ENCODE measurements at regions not wholly inside any gene's neighbourhood (a gene's known extent, or its start where the extent isn't known, plus 50 kb on each side); places are given as distances from the start of the nearest gene placed in this dataset.
A peak's percentile ranks its signal among the peaks of the same experiment; 100 is the strongest.

- TF ChIP-seq CTCF (conservative IDR thresholded peaks at IDR 0.05; ENCODE audit: low read depth, low read length) = no peak
- no peak overlapping the region for H3K4me3 ChIP-seq (ENCODE audit: low read length)
- no peak for DNase-seq (ENCODE audit: low read depth)
Observed at GRCh38 chr3:25944329-25944728, 154.4 kb downstream of the OXSM start.

- TF ChIP-seq CTCF (conservative IDR thresholded peaks at IDR 0.05; ENCODE audit: low read depth, low read length) = no peak
- no peak for DNase-seq (ENCODE audit: low read depth)
- H3K4me3 ChIP-seq (ENCODE audit: low read length) = no peak overlapping the region
Observed at GRCh38 chr3:25945366-25945765, 155.5 kb downstream of the OXSM start.

GRCh38 chr3:25945836-25946235, 155.9 kb downstream of the OXSM start:
- DNase-seq (ENCODE audit: low read depth) = no peak
- no peak overlapping the region for H3K4me3 ChIP-seq (ENCODE audit: low read length)
- TF ChIP-seq CTCF (conservative IDR thresholded peaks at IDR 0.05; ENCODE audit: low read depth, low read length) = no peak

GRCh38 chr3:25952133-25952532, 162.2 kb downstream of the OXSM start:
- TF ChIP-seq CTCF (conservative IDR thresholded peaks at IDR 0.05; ENCODE audit: low read depth, low read length) = no peak
- no peak for DNase-seq (ENCODE audit: low read depth)
- H3K4me3 ChIP-seq (ENCODE audit: low read length) = no peak overlapping the region

- TF ChIP-seq CTCF (conservative IDR thresholded peaks at IDR 0.05; ENCODE audit: low read depth, low read length) = no peak
- H3K4me3 ChIP-seq (ENCODE audit: low read length) = no peak overlapping the region
- DNase-seq (ENCODE audit: low read depth) = no peak
Observed at GRCh38 chr3:25957026-25957425, 167.1 kb downstream of the OXSM start.

GRCh38 chr3:25960776-25961175, 170.9 kb downstream of the OXSM start:
- TF ChIP-seq CTCF (conservative IDR thresholded peaks at IDR 0.05; ENCODE audit: low read depth, low read length) = no peak
- no peak for DNase-seq (ENCODE audit: low read depth)
- H3K4me3 ChIP-seq (ENCODE audit: low read length) = no peak overlapping the region

- TF ChIP-seq CTCF (conservative IDR thresholded peaks at IDR 0.05; ENCODE audit: low read depth, low read length) = peak; percentile 52
- H3K4me3 ChIP-seq (ENCODE audit: low read length) = no peak overlapping the region
- no peak for DNase-seq (ENCODE audit: low read depth)
Observed at GRCh38 chr3:25962255-25962654, 172.4 kb downstream of the OXSM start.

All from retinal pigment epithelial cell (primary cell).